ENCODE measurements at regions not wholly inside any gene's neighbourhood (a gene's known extent, or its start where the extent isn't known, plus 50 kb on each side); places are given as distances from the start of the nearest gene placed in this dataset.

- TF ChIP-seq SP1 (IDR thresholded peaks at IDR 0.05; ENCODE audit: low read depth, low read length): no peak
- TF ChIP-seq MAFK (IDR thresholded peaks at IDR 0.05; ENCODE audit: low read depth, low read length): no peak
- no peak for TF ChIP-seq CEBPB (IDR thresholded peaks at IDR 0.05; ENCODE audit: low read depth, low read length)
- TF ChIP-seq ATF2 (IDR thresholded peaks at IDR 0.05; ENCODE audit: low read length): no peak
- no peak for TF ChIP-seq SIRT6 (IDR thresholded peaks at IDR 0.05; ENCODE audit: low read length)
Observed at GRCh38 chr3:181446741-181447140, 265.0 kb upstream of the SOX2 start (continued).
